Stimulated activated CD4-positive, alpha-beta T cell treated with anti-CD3 and anti-CD28 coated beads, Interleukin-4, amount 100 ng/mL, for 48 hours (primary cell): ENCODE measurements at regions not wholly inside any gene's neighbourhood (a gene's known extent, or its start where the extent isn't known, plus 50 kb on each side); places are given as distances from the start of the nearest gene placed in this dataset.

Source experiments
- DNase-seq, 2 donors: peaks; one replicate each; pipeline ENCODE4 v3.0.0-alpha.2; 2020; ENCODE audit warnings: low read depth in 2 of 2

DNA sequence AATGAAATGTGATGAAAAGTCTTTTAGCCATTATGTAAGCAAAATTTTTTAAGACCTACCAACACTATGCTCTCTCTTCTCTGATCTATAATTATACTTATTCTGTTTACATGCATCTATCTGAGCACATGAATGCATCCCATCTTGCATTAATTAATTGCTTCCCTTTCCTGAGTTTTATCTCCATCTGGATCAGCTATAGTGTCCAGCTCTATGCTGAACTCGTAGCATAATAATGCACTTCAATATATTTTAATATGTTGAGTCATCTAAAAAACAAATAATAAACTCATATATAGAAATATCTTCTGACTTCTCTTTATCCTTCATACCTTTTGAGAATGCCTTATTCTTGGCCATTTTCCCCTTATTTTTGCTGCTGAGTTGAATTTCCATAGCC, 1097.8 kb downstream of the TTLL7 start:
- DNase-seq: no peak

DNA sequence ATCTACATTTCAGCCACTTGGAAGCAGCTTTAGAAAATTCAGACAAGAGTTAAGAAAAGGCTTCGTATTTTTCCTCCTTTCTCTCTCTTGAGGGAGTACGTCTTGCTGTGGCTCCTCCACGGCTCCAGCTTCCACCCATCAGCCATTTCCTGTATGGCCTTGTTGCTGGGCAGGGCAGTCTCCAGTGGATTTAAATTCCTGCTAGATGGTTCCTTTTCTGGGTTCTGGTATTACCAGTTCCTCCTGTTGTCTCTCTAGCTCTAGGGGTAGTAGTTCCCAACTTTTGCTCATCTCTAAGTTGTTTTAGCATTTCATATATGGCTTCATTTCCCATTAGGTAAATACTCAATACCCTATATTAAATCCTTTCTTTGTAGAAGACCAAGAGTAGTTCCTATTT, 1098.3 kb downstream of the ADGRL2 start:
- no peak for DNase-seq

DNA sequence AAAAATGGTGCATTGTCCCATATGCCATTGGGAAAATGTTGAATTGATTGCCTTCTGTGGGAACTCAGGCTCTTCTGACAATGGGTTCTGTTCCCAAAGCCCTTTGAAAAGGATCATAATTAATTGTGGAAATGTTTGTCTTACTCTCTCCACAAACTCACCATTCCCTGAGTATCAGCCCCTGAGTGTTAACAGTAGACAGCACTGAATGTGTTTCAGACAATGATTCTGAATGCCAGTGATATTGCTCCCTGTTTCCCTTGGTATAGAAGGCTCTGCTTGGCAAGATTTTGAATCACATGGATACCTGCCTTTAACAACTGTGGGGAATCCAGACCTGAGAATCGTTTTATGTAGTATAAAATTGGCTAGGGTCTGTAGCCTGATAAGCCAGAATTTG, 1096.8 kb downstream of the ADGRL2 start:
- DNase-seq: no peak

DNA sequence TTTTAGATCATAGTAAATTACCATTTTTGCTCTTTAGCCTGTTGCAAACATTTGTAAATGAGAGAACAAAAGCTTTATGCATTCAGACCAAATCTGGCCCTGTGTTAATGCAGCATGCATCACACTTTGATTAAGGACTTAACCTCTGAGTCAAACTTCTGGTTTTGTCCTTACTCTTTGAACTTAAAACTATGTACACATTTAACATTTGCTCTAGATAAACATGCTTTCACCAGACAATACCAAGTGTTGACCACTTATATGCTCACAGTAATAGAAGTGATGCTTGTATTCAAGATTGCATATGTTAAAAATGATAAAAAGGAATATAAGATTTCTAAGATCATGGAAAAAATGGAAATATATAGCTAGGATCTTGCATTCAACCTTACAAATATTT, 1095.3 kb downstream of the ADGRL2 start:
- no peak for DNase-seq

DNA sequence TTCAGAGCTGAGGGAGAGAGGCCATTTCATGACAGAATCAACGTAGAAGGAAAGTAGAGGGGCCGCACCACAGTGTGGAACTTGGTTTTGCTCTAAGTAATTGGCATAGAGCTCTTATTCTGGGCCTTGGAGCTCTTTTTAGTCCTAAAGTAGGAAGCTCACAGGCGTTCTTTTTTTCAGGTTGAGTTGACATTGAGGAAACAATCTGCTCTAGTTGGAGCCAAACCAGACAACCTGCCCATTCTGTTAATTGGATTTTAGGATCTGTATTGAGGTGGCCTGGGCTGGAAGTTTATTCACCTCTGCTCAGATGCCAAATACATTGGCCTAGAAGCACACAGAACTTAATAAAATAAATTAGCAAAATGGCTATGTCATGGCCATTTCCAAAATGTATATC, 1093.9 kb downstream of the ADGRL2 start:
- no peak for DNase-seq

DNA sequence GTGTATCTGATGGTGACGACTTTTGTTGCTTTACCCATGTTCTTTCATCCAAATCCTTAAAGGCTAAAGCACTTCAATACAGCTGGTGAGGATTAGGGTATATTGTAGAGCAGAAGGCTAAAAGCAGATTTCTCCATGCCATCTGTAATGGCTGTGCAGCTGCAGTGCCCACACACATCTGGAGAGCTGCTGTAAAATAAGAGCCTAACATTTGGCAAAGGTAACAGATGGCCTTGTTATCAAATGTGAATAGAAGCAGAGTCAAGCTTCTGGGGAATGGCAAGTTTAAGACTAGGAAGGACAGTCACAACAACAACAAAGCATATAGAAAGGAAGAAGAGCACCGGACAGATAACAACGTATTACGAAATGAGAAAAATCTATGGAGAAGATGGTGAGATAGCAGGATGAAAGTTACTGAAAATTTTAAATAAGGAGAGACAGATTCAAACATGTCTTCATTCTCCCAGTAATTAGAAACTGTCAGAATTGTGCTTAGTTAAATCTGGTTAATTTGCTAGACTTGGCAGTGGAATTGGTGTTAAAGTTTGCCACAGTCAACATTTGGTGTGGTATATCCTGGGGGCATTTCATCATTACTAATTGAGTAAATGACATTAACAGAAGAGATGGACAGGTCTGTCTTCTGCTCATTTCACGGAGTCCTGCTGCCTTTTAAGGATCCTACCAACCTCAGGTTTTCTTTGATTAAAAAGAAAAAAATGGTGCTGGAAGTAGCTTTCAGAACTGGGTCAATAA, 1093.2 kb downstream of the ADGRL2 start:
- DNase-seq: no peak

DNA sequence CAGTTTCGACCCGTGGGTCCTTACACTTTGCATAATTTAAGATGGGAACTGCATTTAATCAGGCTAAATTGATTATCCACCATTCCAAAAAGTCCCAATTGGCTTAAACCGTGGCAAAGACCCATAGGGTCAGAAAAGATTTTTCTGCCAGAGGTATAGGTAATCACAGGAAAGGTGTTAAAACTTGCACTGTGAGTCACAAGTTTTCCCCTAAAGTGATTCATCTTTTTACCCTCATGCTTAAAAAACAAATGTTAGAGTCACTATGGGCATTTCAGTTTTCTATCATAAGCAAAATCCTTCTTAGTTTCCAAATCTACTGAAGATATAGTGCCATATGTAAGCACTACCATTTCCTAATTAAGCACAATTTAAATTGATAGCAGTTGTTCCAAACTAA, 1079.8 kb downstream of the ADGRL2 start:
- no peak for DNase-seq

DNA sequence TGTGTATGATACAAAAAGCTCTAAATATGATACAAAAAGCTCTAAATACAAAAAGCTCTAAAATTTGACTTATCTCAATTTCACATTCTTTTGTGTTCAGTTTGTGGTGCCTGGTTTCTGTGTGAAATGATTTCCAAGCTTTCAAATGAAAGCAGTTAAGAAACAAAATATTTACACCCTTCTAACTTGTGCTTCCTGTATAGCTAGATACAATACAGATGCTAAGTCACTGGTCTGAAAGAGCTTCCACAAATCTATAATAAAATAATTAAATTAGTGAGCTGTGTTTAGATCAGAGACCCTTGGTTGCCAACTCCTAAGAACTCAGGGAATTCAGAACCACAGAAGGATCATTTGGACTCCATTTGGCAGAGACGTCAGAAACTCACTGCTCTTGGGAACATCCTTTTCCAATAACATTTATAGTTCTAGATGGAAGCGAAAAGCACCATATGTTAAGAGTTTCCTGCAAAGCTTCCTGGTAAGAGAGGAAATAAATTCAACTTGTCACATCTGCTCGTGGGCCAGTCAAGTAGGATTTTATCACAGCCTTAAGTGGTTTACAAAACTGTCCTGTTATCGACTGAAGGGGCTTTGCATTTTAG, 1079.1 kb downstream of the ADGRL2 start:
- no peak for DNase-seq

DNA sequence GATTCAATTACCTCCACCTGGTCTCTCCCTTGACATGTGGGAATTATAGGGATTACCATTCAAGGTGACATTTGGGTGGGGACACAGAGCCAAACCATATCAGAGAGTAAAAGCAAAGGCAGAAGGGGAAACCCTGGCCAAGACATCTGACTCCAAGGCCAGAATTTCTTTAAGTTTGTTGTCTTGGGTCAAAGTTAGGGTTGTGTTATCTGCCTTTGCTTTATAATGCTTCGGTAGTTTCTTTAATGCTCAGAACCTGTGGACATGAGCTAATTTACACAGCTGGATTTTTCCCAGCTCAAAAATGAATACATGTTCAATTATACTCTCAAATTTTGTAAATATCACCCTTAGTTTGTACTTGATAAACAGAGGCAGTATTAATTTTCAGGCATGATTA, 1074.4 kb downstream of the ADGRL2 start:
- no peak for DNase-seq

DNA sequence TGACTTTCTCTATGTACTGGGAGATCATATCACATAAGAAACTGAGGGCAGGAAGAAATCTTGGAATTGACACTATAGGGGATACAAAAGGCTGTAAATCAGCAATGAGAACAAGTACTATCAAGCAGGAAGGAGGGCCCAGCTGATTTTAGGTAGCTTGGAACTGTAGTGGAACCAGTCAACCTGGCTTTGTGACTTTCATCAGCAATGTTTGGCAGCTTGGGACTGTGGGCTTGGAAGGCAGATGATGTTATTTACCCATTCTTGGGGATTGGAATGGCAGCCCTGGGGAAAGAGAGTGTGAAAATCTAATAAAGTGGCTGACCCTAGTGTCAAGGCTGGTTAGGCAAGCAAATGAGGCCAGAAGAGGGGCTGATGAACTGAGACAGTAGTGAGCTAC, 1073.3 kb downstream of the ADGRL2 start:
- no peak for DNase-seq

DNA sequence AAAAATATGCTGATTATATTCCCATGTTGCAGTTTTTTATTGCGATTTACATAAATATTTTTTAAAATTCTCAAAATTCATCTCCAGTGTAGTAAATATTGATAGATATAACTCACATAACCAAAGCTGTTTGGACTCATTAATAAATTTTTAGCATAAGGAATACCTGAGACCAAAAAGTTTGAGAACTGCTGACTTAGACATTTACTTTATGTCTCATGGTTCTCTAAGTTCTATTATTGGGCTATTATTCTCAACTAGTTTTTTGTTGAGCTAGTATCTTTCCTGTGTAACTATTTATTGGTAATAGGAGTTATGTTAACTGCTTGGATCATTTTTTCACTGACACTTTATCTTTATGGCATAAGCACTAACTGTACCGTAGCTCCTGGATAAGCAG, 1069.6 kb downstream of the ADGRL2 start:
- DNase-seq: no peak

DNA sequence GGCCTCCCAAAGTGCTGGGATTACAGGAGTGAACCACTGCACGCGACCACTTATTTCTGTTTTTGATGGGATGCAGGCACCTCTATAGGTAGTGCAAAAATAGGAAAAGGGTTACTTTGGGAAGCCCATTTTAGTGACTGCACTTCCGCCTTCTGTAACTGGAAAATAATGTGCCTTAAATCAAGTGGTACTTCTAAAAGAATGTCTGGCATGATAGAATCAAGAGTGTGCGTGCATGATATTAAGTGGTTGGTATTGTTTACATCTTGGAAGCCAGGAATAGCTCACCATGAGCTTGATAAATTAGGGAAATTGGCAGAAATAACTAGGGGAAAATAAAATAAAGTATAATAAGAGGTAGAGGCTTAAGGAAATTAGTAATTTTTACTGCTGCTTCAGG, 1067.0 kb downstream of the ADGRL2 start:
- DNase-seq: no peak

DNA sequence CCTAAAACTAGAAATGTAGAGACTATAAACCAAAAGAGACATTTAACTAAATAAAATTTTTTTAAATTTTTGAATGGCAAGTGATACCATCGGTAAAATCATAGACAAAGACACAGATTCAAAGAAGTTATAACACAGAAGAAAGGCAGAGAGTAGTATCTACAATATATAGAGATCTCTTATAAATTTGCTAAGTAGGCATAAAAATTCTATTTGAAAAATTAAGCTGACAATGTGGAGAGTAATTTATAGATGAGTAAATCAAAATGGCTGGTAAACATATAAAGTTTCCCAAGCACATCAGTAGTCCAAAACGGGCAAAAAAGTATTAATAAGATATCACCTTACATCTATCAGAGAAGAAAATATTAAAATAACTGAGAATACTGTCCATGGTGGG, 1061.0 kb downstream of the ADGRL2 start:
- no peak for DNase-seq

DNA sequence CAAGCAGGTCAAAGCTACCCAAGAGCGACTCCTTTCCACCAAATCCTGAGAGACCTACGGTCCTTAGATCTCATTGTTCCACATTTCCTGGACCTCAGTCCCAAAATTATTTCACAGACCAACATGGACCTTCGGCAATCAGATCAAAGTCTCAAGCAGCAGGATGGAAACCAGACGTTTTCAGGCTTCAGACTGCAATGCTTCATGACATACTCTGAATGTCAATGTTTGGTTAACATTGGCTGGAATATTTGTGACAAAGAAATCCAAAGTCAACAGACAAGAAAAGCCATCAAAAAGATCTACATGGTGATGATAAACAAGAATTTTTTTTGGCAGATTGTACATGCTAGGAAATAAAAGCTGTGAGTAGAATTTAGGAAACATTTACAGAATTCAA, 1057.3 kb downstream of the ADGRL2 start:
- DNase-seq: no peak

DNA sequence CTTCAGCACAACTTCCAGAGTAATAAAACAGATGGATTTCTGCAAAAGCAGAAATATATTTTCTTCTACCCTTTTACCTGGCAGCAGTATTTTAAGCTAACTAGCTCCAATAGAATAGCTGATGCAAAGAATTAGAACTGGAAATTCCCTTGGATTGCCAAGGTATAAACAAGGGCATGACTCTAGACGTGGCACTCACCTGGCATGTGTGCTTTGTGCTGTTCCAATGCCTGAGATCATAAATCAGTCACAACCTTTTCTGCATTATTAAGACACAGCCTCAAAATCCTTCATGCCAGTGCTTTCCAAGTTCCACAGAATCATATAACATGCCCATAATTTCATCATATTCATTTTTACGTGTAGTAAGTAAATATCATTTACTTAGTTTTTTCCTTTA, 1048.7 kb downstream of the ADGRL2 start:
- no peak for DNase-seq

DNA sequence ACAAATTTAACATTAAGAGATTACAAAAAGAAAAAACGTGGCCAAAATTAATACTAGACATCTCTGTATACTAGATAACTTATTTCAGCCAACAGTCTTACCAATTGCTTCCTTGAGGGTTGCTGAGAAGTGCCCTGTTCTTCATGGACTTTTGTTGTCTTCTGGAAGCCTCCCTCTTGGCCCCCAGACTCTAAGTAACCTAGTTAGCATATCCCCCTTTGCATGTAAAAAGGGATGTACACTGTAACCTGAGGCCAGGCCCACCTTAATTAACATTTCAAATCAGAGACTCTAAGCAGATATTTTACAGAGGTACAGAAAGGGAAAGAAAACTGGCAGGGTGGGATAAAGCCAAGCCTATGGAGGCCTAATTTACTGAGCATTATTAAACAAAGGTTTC, 1047.3 kb downstream of the ADGRL2 start:
- DNase-seq: no peak

DNA sequence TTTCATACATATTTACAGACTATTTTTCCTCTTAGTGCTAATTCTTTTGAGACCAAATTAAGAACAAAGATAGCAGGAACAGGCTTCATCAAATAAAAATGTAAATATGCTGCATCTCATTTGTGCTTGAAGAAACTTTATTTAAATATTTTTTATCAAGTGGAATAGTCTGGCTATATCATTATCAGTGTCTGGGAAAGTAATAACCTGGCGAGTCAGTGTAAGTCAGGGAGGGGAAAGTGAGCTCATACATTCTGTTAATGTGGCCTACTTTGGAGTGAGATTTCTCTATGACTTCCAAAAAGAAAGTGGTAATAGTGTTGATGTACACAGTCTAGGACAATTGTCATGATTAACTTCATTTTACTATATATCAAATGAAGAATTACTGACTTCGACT, 1045.1 kb downstream of the ADGRL2 start:
- no peak for DNase-seq

DNA sequence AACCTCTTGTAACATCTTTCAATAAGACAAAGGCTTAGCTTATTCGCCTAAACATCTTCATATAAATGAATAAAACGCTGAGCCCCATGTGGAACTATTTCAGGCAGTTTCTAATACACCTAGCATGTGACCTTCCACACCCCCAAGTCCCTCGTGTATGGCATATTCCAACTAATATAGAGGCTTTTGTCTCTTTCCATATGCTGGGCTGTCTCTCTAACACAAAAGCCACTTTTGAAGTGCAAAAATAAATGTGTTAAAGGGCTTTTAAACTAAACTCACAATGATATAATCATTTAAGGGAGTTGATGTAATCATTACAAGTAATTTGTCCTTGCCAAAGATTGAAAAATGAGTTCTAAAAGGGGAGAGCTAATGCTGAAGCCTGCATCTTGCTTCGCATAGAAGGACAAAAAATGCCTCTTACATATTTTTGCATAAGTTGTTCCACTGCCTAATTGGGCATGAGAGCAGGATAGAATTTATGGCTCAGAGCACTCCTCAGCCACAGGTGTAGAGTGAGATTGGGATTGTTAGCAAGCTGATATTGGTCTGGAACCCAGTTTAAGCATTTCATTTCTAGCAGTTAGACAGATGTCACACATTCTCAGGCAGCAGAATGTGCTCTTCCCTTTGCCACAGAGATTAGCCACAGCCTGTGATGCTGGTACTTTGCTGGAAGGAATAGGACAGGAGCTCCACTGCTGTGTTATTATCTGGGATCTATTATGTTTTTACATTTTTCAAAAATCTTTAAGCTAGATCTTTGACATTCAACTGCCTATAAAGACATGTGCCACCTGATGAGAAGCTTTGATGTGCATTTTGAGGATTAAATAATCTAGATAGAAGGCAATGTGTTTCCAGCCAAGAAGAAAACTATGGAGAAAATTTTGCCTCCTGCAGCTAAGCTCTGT, 1044.4 kb downstream of the ADGRL2 start:
- no peak for DNase-seq

DNA sequence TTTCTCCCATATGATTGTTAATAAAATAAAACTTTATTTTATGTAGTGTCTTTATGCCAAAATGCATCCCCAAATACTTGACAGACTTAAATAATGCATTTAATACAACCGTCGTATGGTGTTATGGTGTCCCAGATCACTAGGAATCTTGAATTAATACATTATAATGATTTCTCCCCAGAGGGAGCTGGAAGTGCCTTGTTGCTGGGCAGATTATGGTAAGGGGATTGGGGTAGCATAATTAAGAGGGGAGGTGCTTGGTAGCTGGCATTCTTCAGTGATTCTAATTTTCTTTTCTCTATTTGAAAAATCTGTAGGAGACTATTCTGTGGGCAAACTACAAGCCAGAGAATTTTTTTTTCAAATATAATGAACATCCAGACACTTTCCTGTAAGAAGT, 1043.7 kb downstream of the ADGRL2 start:
- DNase-seq: no peak

DNA sequence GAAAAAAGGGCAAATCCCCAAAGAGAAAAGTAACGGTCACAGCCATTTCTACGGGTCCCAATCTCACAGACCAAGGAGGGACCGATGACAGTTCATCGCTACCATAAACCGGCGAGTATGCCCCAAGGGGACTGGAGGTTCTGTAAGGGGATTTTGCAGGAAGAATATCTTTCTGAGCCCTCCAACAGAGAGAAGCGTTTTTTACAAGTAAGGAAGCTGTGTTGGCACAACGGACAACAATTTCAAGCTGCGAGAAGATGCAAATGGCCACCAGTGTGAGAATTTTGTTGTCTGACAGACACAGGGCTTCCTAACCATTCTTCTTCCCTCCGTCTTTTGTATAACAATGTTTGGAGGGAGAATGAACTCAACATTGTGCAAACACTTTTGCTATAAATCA, 1043.1 kb downstream of the ADGRL2 start:
- DNase-seq: no peak

DNA sequence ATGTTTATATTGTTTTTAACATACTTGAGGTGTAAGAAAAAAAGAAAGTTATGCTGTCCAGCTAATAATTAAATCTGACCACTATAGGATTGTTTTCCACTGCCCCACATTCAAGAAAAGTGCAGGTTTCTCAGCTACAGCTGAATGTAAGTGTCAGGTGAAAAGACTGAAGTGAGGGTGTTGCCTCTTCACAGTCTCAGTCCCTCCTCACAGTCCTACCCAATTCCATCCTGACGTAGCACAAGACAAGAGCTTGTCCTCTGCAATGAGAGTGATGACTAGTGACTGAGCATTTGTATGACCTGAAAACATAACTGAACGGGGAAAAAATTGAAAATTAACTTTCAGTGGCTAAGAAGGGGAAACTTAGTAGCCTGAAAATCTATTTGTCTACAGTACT, 1039.5 kb downstream of the ADGRL2 start:
- DNase-seq: no peak

DNA sequence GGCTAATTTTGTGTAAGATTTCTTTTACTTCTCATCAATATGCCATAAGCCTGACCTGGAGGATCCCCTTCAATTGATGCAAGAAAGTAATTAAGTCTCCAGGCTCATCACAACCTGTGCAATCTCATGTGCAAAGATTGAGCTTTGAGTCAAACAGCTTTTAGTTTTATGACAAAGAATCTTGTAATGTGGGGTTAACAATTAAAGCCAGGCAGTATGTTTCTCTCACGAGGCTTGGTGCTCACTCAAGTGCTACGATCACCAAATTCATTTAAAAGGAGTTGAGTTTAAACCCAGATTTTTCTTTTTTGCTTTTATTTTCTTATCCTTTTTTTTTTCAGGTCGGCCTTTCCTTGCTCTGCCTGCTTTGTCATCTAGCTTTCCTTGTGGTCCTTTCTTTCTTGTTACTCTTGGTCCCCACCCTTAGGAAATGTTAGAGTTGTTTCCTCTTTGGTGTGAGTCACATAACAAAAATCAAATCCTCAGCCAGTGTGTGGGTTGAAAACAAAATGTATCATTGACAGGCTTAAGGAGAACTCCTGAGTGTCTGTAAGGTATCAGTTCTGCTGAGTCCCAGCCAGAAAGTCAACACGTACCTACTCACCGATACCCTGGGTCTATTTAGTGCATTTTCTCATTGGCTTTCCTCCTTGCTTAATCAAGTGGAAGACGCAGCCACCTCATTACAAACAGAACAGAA, 1037.2 kb downstream of the ADGRL2 start:
- no peak for DNase-seq
